PC-9 (cell line): ENCODE measurements at regions not wholly inside any gene's neighbourhood (a gene's known extent, or its start where the extent isn't known, plus 50 kb on each side); places are given as distances from the start of the nearest gene placed in this dataset.

Experiments
- CTCF ChIP-seq: fragments of 200-600 bp; sonication (generic); conservative IDR thresholded peaks from 2 replicates; pipeline ENCODE4 v1.6.1; 2017; ENCODE audit warnings: mixed run types, antibody characterized with exemption, mild to moderate bottlenecking, moderate library complexity
- EZH2 ChIP-seq: fragments of 200-600 bp; sonication (generic); IDR thresholded peaks from 2 replicates; pipeline ENCODE4 v1.8.0; 2017; ENCODE audit warnings: antibody characterized with exemption, low read depth

DNA sequence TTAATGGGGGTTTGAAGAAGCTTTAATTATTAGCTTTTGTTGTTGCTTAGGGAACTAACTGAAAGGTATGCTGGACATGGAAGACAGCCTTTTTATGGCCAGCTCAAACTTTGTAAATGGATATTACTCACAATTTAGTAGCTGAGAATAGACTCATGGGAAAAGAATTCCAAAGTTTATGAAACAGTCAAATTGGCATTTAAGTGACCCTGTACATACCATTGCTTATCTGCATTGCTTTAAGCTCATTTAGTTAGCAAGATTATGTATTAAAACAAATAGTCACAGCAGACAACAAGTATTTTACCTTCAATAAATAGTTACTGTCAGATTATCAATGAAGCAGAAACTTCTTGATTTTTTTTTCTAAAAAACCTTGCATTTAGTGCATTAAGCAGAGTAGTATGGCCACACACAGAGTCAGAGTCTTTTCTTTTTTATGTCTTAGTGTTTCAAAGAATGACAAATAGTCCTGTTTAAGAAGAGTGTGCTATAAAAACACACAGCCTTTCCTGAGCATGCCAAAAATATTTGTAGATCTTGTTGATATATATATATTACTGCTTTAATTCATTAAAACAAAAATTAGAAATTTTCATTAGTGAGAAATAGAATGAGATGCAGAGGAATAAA lies 102.2 kb downstream of the TTC6 start:
- no peak for TF ChIP-seq EZH2
- TF ChIP-seq CTCF, result no peak
